Fibroblast of lung (primary cell): ENCODE measurements at regions not wholly inside any gene's neighbourhood (a gene's known extent, or its start where the extent isn't known, plus 50 kb on each side); places are given as distances from the start of the nearest gene placed in this dataset.

Experiments
- CTCF ChIP-seq, 2 donors: IDR thresholded peaks in 1 of 2; conservative IDR thresholded peaks in 1 of 2; 1 replicate in 1 of 2; 2 replicates in 1 of 2; pipeline ENCODE4 v1.5.1; 2011 to 2012; ENCODE audit warnings: low read length in 2 of 2, control low read depth in 1 of 2, inconsistent platforms in 1 of 2, low read depth in 1 of 2, mild to moderate bottlenecking in 1 of 2
- EZH2 ChIP-seq: IDR thresholded peaks from 2 replicates; pipeline ENCODE4 v1.5.1; 2012; ENCODE audit warnings: low read length, control low read depth, mild to moderate bottlenecking; ENCODE audit errors: missing control alignments

GRCh38 chr13:107231944-107232343 lies 664.0 kb upstream of the ARGLU1 start:
- TF ChIP-seq EZH2 (no peak), CTCF (conservative IDR thresholded peaks at IDR 0.05 in 1 of 2, IDR thresholded peaks at IDR 0.05 in 1 of 2; ENCODE audit: low read depth in 1 of 2, low read length in 2 of 2) (no peak)
